ENCODE measurements at regions not wholly inside any gene's neighbourhood (a gene's known extent, or its start where the extent isn't known, plus 50 kb on each side); places are given as distances from the start of the nearest gene placed in this dataset.

GRCh38 chr1:50347933-50348332 is 75.3 kb downstream of the DMRTA2 start:
- Histone ChIP-seq H3K27me3 (ENCODE audit: control insufficient read depth in 3 of 3, insufficient read depth in 3 of 3, low read depth in 1 of 3, low read length in 3 of 3) (no peaks in the 10 kb centered on the region), H3K4ac (ENCODE audit: low read length) (no peak overlapping the region), H2AK5ac (ENCODE audit: low read depth, low read length) (no peak overlapping the region), H2BK12ac (ENCODE audit: low read length) (no peak overlapping the region), H4K91ac (ENCODE audit: low read depth, low read length, poor library complexity) (no peak overlapping the region), H2BK5ac (ENCODE audit: low read length) (no peak overlapping the region), H3K9me3 (replicated peaks in 1 of 2; ENCODE audit: control insufficient read depth in 2 of 2, insufficient read depth in 1 of 2, low read depth in 1 of 2, low read length in 2 of 2) (peaks cover 0 to 2% of the 10 kb centered on the region in 2 donors), H2AFZ (ENCODE audit: low read length) (no peak overlapping the region), H3K9ac (ENCODE audit: low read depth, low read length, poor library complexity) (no peak overlapping the region), H4K8ac (ENCODE audit: low read depth, low read length) (no peak overlapping the region), H3K79me1 (ENCODE audit: low read depth, low read length) (no peaks in the 10 kb centered on the region), H2BK15ac (ENCODE audit: low read length) (no peak overlapping the region), H3K14ac (ENCODE audit: low read length) (no peak overlapping the region), H3K4me2 (ENCODE audit: insufficient read depth, low read length, poor library complexity, severe bottlenecking) (no peak overlapping the region), H3K4me1 (ENCODE audit: control insufficient read depth in 2 of 2, insufficient read depth in 1 of 2, low read depth in 1 of 2, low read length in 2 of 2) (peaks cover 0 to 1% of the 10 kb centered on the region in 2 donors), H3K36me3 (replicated peaks in 1 of 2; ENCODE audit: control insufficient read depth in 2 of 2, insufficient read depth in 2 of 2, low read length in 2 of 2) (no peaks in the 10 kb centered on the region), H3K23ac (ENCODE audit: low read depth, low read length, poor library complexity) (no peak overlapping the region), H2BK120ac (ENCODE audit: low read depth, low read length) (no peak overlapping the region), H3K4me3 (ENCODE audit: low read length in 2 of 2) (no peak overlapping the region), H3K27ac (replicated peaks; ENCODE audit: low read length) (no peak overlapping the region), H3K18ac (ENCODE audit: low read length) (no peak overlapping the region)
- DNase-seq (ENCODE audit: low spot score): no peak
- WGBS, 2 donors (ENCODE audit: extremely low coverage in 2 of 2, insufficient read length in 2 of 2, insufficient replicate concordance in 1 of 2): 100% methylated on average over 1 of the region's 6 CpGs

- H2BK15ac ChIP-seq (ENCODE audit: low read length): no peak overlapping the region
- no peak overlapping the region for H4K91ac ChIP-seq (ENCODE audit: low read depth, low read length, poor library complexity)
- peaks cover 0 to 2% of the 10 kb centered on the region in 2 donors for H3K9me3 ChIP-seq (replicated peaks in 1 of 2; ENCODE audit: control insufficient read depth in 2 of 2, insufficient read depth in 1 of 2, low read depth in 1 of 2, low read length in 2 of 2)
- H3K27ac ChIP-seq (replicated peaks; ENCODE audit: low read length): no peak overlapping the region
- H3K4me1 ChIP-seq (ENCODE audit: control insufficient read depth in 2 of 2, insufficient read depth in 1 of 2, low read depth in 1 of 2, low read length in 2 of 2): peaks cover 0 to 1% of the 10 kb centered on the region in 2 donors
- no peak overlapping the region for H2AFZ ChIP-seq (ENCODE audit: low read length)
- WGBS, 2 donors (ENCODE audit: extremely low coverage in 2 of 2, insufficient read length in 2 of 2, insufficient replicate concordance in 1 of 2): no CpG with 5 or more reads among the region's 7 CpGs
- H2BK120ac ChIP-seq (ENCODE audit: low read depth, low read length): no peak overlapping the region
- H2BK5ac ChIP-seq (ENCODE audit: low read length): no peak overlapping the region
- no peaks in the 10 kb centered on the region for H3K79me1 ChIP-seq (ENCODE audit: low read depth, low read length)
- H3K4ac ChIP-seq (ENCODE audit: low read length): no peak overlapping the region
- no peak overlapping the region for H3K9ac ChIP-seq (ENCODE audit: low read depth, low read length, poor library complexity)
- DNase-seq (ENCODE audit: low spot score): no peak
- H3K4me3 ChIP-seq (ENCODE audit: low read length in 2 of 2): no peak overlapping the region
- H3K18ac ChIP-seq (ENCODE audit: low read length): no peak overlapping the region
- H4K8ac ChIP-seq (ENCODE audit: low read depth, low read length): no peak overlapping the region
- no peak overlapping the region for H2AK5ac ChIP-seq (ENCODE audit: low read depth, low read length)
- no peaks in the 10 kb centered on the region for H3K27me3 ChIP-seq (ENCODE audit: control insufficient read depth in 3 of 3, insufficient read depth in 3 of 3, low read depth in 1 of 3, low read length in 3 of 3)
- H3K4me2 ChIP-seq (ENCODE audit: insufficient read depth, low read length, poor library complexity, severe bottlenecking): no peak overlapping the region
- no peak overlapping the region for H3K14ac ChIP-seq (ENCODE audit: low read length)
- H3K23ac ChIP-seq (ENCODE audit: low read depth, low read length, poor library complexity): no peak overlapping the region
- H2BK12ac ChIP-seq (ENCODE audit: low read length): no peak overlapping the region
- no peaks in the 10 kb centered on the region for H3K36me3 ChIP-seq (replicated peaks in 1 of 2; ENCODE audit: control insufficient read depth in 2 of 2, insufficient read depth in 2 of 2, low read length in 2 of 2)
Observed at GRCh38 chr1:50346621-50347020, 76.6 kb downstream of the DMRTA2 start.

GRCh38 chr1:50343323-50343722 is 79.9 kb downstream of the DMRTA2 start:
- Histone ChIP-seq H2BK12ac (ENCODE audit: low read length) (no peak overlapping the region), H4K8ac (ENCODE audit: low read depth, low read length) (no peak overlapping the region), H3K4ac (ENCODE audit: low read length) (no peak overlapping the region), H3K4me3 (ENCODE audit: low read length in 2 of 2) (no peak overlapping the region), H3K9ac (ENCODE audit: low read depth, low read length, poor library complexity) (no peak overlapping the region), H3K4me2 (ENCODE audit: insufficient read depth, low read length, poor library complexity, severe bottlenecking) (no peak overlapping the region), H3K14ac (ENCODE audit: low read length) (no peak overlapping the region), H3K36me3 (replicated peaks in 1 of 2; ENCODE audit: control insufficient read depth in 2 of 2, insufficient read depth in 2 of 2, low read length in 2 of 2) (no peaks in the 10 kb centered on the region), H2BK5ac (ENCODE audit: low read length) (no peak overlapping the region), H4K91ac (ENCODE audit: low read depth, low read length, poor library complexity) (no peak overlapping the region), H3K27me3 (ENCODE audit: control insufficient read depth in 3 of 3, insufficient read depth in 3 of 3, low read depth in 1 of 3, low read length in 3 of 3) (no peaks in the 10 kb centered on the region), H3K9me3 (replicated peaks in 1 of 2; ENCODE audit: control insufficient read depth in 2 of 2, insufficient read depth in 1 of 2, low read depth in 1 of 2, low read length in 2 of 2) (peaks cover 0 to 2% of the 10 kb centered on the region in 2 donors), H3K79me1 (ENCODE audit: low read depth, low read length) (no peaks in the 10 kb centered on the region), H2AK5ac (ENCODE audit: low read depth, low read length) (no peak overlapping the region), H2BK120ac (ENCODE audit: low read depth, low read length) (no peak overlapping the region), H2AFZ (ENCODE audit: low read length) (no peak overlapping the region), H3K18ac (ENCODE audit: low read length) (no peak overlapping the region), H3K23ac (ENCODE audit: low read depth, low read length, poor library complexity) (no peak overlapping the region), H2BK15ac (ENCODE audit: low read length) (no peak overlapping the region), H3K27ac (replicated peaks; ENCODE audit: low read length) (no peak overlapping the region), H3K4me1 (ENCODE audit: control insufficient read depth in 2 of 2, insufficient read depth in 1 of 2, low read depth in 1 of 2, low read length in 2 of 2) (no peaks in the 10 kb centered on the region)
- DNase-seq (ENCODE audit: low spot score): no peak
- WGBS, 2 donors (ENCODE audit: extremely low coverage in 2 of 2, insufficient read length in 2 of 2, insufficient replicate concordance in 1 of 2): no CpG with 5 or more reads among the region's 5 CpGs

- H2AFZ ChIP-seq (ENCODE audit: low read length): no peak overlapping the region
- H3K36me3 ChIP-seq (replicated peaks in 1 of 2; ENCODE audit: control insufficient read depth in 2 of 2, insufficient read depth in 2 of 2, low read length in 2 of 2): no peaks in the 10 kb centered on the region
- H2AK5ac ChIP-seq (ENCODE audit: low read depth, low read length): no peak overlapping the region
- peaks cover 0 to 2% of the 10 kb centered on the region in 2 donors for H3K9me3 ChIP-seq (replicated peaks in 1 of 2; ENCODE audit: control insufficient read depth in 2 of 2, insufficient read depth in 1 of 2, low read depth in 1 of 2, low read length in 2 of 2)
- H2BK120ac ChIP-seq (ENCODE audit: low read depth, low read length): no peak overlapping the region
- H4K91ac ChIP-seq (ENCODE audit: low read depth, low read length, poor library complexity): no peak overlapping the region
- no peak for DNase-seq (ENCODE audit: low spot score)
- H2BK15ac ChIP-seq (ENCODE audit: low read length): no peak overlapping the region
- no peaks in the 10 kb centered on the region for H3K79me1 ChIP-seq (ENCODE audit: low read depth, low read length)
- no peak overlapping the region for H4K8ac ChIP-seq (ENCODE audit: low read depth, low read length)
- no peak overlapping the region for H3K4me3 ChIP-seq (ENCODE audit: low read length in 2 of 2)
- no peak overlapping the region for H2BK5ac ChIP-seq (ENCODE audit: low read length)
- peaks cover 0 to 4% (median 0%) of the 10 kb centered on the region in 3 experiments for H3K27me3 ChIP-seq (ENCODE audit: control insufficient read depth in 3 of 3, insufficient read depth in 3 of 3, low read depth in 1 of 3, low read length in 3 of 3)
- no peak overlapping the region for H3K4ac ChIP-seq (ENCODE audit: low read length)
- H3K14ac ChIP-seq (ENCODE audit: low read length): no peak overlapping the region
- no peak overlapping the region for H3K4me2 ChIP-seq (ENCODE audit: insufficient read depth, low read length, poor library complexity, severe bottlenecking)
- no peak overlapping the region for H3K9ac ChIP-seq (ENCODE audit: low read depth, low read length, poor library complexity)
- no peak overlapping the region for H2BK12ac ChIP-seq (ENCODE audit: low read length)
- H3K18ac ChIP-seq (ENCODE audit: low read length): no peak overlapping the region
- no peak overlapping the region for H3K27ac ChIP-seq (replicated peaks; ENCODE audit: low read length)
- H3K4me1 ChIP-seq (ENCODE audit: control insufficient read depth in 2 of 2, insufficient read depth in 1 of 2, low read depth in 1 of 2, low read length in 2 of 2): no peaks in the 10 kb centered on the region
- H3K23ac ChIP-seq (ENCODE audit: low read depth, low read length, poor library complexity): no peak overlapping the region
Observed at GRCh38 chr1:50342525-50342924, 80.7 kb downstream of the DMRTA2 start.
